Brain microvascular endothelial cell (primary cell): ENCODE measurements at regions not wholly inside any gene's neighbourhood (a gene's known extent, or its start where the extent isn't known, plus 50 kb on each side); places are given as distances from the start of the nearest gene placed in this dataset.

Experiments used
- DNase-seq: peaks from one replicate; pipeline ENCODE4 v3.0.0-alpha.2; 2020
- H3K27ac ChIP-seq: fragments of 250-450 bp; sonication (Bioruptor Pico); 2 replicates; pipeline ENCODE4 v1.5.1; 2020; ENCODE audit warnings: mild to moderate bottlenecking, moderate library complexity
- H3K27me3 ChIP-seq: fragments of 250-450 bp; sonication (Bioruptor Pico); replicated peaks from 2 replicates; pipeline ENCODE4 v1.5.1; 2020; ENCODE audit warnings: mild to moderate bottlenecking
- H3K36me3 ChIP-seq: fragments of 250-450 bp; sonication (Bioruptor Pico); replicated peaks from 2 replicates; pipeline ENCODE4 v1.5.1; 2020; ENCODE audit warnings: mild to moderate bottlenecking
- H3K4me3 ChIP-seq: 2 replicates; pipeline ENCODE4 v1.5.1; 2011; ENCODE audit warnings: low read depth, mild to moderate bottlenecking, control low read depth, low read length, moderate library complexity
- CTCF ChIP-seq: IDR thresholded peaks from 2 replicates; pipeline ENCODE4 v1.5.1; 2011; ENCODE audit warnings: low read depth, mild to moderate bottlenecking, moderate library complexity, low read length, control low read depth, inconsistent platforms; ENCODE audit errors: missing control alignments
- in situ Hi-C: cut with HindIII; loops from 2 replicates; pipeline ENCODE4 v1.10.0; 2017; ENCODE audit warnings: low sequenced_read_pairs, low pct_ligation_motif_present

DNA sequence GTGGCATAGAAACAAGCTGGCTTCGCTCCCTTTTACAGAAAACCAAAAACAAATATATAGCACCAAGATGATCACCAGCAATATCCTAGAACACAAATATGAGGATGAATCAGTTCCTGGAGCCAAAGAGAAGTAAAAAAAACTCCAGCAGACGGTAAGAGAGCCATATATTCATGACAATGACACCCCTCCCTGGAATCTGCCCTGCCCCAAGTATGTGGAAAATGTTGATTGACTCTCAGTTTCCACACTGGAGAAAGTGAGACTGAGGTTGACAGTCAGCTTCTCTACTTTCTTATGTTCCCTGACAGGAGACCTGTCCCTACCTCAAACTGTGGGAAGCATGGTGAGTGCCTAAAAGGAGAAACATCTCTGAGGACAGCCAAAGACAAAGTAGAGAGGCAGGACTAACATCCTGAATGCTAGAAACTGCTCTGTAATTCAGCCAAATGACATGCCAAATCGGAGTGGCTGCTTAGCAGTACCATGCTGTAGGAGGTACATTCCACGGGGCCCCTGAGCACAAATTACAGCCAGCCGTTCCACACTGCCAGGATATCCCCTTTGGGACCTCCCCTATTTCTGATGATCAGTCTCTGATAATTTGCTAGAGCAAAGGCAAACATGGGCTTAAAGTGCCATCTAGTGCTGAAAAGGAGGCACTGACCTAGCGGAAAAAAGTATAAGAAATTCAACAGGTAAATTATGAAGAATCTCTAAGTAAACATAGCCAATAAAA is 424.0 kb upstream of the RGMB start:
- Histone ChIP-seq H3K27me3 (no peaks in the 10 kb centered on the region), H3K27ac (peak overlapping the region; percentile 91), H3K4me3 (peak overlapping the region; percentile 1), H3K36me3 (no peaks in the 10 kb centered on the region)
- TF ChIP-seq CTCF: peak; percentile 73
- in situ Hi-C loops: no loop called here
- DNase-seq: peak; percentile 88

GRCh38 chr5:98349990-98350365 is 423.5 kb upstream of the RGMB start:
- DNase-seq: no peak
- H3K36me3 ChIP-seq: no peaks in the 10 kb centered on the region
- H3K27ac ChIP-seq: peak overlapping the region; percentile 91
- H3K27me3 ChIP-seq: no peaks in the 10 kb centered on the region
- in situ Hi-C loops: no loop called here
- TF ChIP-seq CTCF: no peak
- no peak overlapping the region for H3K4me3 ChIP-seq

- in situ Hi-C loops: no loop called here
- Histone ChIP-seq H3K36me3 (no peaks in the 10 kb centered on the region), H3K4me3 (no peak overlapping the region)
Observed at GRCh38 chr5:98354922-98355321, 418.5 kb upstream of the RGMB start.

DNA sequence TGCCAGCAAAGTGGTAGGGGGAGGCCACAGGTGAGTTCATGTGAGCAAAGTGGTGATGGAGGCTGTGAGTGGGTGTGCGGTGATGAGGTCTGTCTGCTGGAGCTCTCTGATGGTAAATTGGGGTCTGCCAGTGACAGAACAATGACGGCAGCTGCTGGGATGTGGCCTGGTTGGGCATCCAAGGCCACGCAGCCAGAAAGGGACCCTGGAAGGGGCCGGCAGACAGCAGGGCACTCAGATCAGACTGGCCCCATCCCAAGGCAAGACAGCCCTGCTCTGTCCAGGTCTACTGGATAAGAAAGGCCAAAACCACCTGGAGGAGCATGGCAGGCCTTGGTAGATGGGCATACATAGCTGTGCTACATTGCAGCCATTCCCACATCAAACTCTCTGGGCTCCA is 412.9 kb upstream of the RGMB start:
- in situ Hi-C loops: no loop called here
- no peak overlapping the region for H3K27ac ChIP-seq
- H3K4me3 ChIP-seq: no peak overlapping the region
- no peaks in the 10 kb centered on the region for H3K27me3 ChIP-seq
- no peak for DNase-seq
- H3K36me3 ChIP-seq: no peaks in the 10 kb centered on the region
- TF ChIP-seq CTCF: no peak

More at GRCh38 chr5:98354922-98355321, 418.5 kb upstream of the RGMB start:
- H3K27ac ChIP-seq: no peak overlapping the region
- TF ChIP-seq CTCF: no peak
- H3K27me3 ChIP-seq: no peaks in the 10 kb centered on the region
- no peak for DNase-seq

GRCh38 chr5:98363157-98363556 is 410.3 kb upstream of the RGMB start:
- Histone ChIP-seq H3K36me3 (no peaks in the 10 kb centered on the region), H3K4me3 (no peak overlapping the region), H3K27ac (no peak overlapping the region), H3K27me3 (no peaks in the 10 kb centered on the region)
- TF ChIP-seq CTCF: no peak
- DNase-seq: no peak
- in situ Hi-C loops: no loop called here

DNA sequence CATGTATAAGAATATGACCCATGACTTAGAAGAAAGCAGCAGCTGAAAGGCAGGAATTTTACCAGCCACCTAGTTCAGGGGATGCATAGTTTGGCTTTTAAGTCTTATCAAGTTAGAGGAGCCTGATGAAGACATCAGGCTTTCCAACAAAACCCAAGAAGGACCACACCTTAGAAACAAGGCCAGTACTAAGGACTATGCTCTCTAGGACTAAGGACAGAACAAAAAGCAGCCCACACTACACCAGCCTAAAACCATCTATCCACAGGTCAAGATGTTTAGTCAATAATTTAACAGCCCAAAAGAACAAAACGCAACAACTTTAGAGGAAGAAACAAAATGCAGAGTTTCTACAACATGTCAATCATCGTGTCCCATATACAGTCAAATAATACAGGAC is 408.9 kb upstream of the RGMB start:
- Histone ChIP-seq H3K4me3 (no peak overlapping the region), H3K27me3 (no peaks in the 10 kb centered on the region), H3K27ac (no peak overlapping the region), H3K36me3 (no peaks in the 10 kb centered on the region)
- in situ Hi-C loops: no loop called here
- no peak for DNase-seq
- no peak for TF ChIP-seq CTCF
